Stomach (tissue), 4 donors: ENCODE measurements at regions not wholly inside any gene's neighbourhood (a gene's known extent, or its start where the extent isn't known, plus 50 kb on each side); places are given as distances from the start of the nearest gene placed in this dataset.
"Not testable (repeated sequence)": the region's sequence is repeated elsewhere in the genome, so short reads cannot be mapped to it uniquely, and the experiment has no call there.

ENCODE experiments used
- CTCF ChIP-seq, 7 experiments: fragments of 450-650 bp in 4 of 7; fragments of 200-600 bp in 3 of 7; sonication (generic) in 3 of 7; IDR thresholded peaks; one replicate each; pipeline ENCODE4 v1.5.1; 2016 to 2019; ENCODE audit warnings: antibody characterized with exemption in 7 of 7, control low read depth in 2 of 7, mild to moderate bottlenecking in 1 of 7
- POLR2AphosphoS5 ChIP-seq, 3 donors: sonication (generic); formaldehyde crosslinking; IDR thresholded peaks; one replicate each; pipeline ENCODE4 v1.6.1; 2016; ENCODE audit warnings: antibody characterized with exemption in 3 of 3

DNA sequence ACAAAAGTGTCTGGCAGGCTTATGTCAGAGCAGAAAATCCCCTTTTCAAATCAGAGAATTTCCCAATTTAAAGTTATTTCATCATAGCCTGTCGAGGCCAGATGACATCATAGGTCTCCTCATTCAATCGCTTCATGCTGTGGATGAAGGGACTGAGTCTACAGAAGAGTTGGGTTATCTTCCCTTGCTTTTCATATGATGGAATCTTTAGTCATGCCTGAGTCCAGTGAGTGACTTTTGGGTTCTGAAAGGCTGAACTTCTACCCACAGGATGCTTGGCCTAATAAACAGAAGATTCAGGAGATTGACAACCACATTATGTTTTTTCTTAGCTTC, 357.0 kb upstream of the SPATA31A3 start:
- TF ChIP-seq CTCF, POLR2AphosphoS5 (IDR thresholded peaks at IDR 0.05): not testable (repeated sequence)
